ENCODE measurements at regions not wholly inside any gene's neighbourhood (a gene's known extent, or its start where the extent isn't known, plus 50 kb on each side); places are given as distances from the start of the nearest gene placed in this dataset.

DNA sequence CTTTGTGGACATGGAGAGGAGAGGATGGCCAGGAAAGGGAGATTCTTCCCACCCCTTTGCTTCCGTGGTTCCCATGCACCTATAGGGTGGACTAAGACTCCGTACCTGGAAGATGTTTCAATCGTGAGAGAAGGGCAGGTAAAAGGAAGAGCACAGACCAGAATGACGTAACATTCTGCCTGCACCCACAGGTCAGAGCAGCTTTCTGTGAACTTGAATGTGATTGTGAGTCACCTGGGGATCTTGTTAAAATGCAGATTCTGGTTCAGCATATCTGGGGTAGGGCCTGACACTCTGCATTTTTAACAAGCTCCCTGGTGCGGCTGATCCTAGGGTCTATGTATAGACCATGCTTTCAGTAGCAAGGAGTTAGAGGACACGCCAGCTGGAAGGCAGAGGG lies 164.1 kb upstream of the SGK1 start:
- Mint-ChIP-seq H3K9me3 (peaks cover 7% of the 10 kb centered on the region), H3K36me3 (ENCODE audit: low read depth) (no peaks in the 10 kb centered on the region), H3K4me1 (no peaks in the 10 kb centered on the region), H3K4me3 (no peak overlapping the region), H3K27me3 (no peaks in the 10 kb centered on the region), H3K27ac (no peak overlapping the region)
- TF ChIP-seq, protein P1, sequence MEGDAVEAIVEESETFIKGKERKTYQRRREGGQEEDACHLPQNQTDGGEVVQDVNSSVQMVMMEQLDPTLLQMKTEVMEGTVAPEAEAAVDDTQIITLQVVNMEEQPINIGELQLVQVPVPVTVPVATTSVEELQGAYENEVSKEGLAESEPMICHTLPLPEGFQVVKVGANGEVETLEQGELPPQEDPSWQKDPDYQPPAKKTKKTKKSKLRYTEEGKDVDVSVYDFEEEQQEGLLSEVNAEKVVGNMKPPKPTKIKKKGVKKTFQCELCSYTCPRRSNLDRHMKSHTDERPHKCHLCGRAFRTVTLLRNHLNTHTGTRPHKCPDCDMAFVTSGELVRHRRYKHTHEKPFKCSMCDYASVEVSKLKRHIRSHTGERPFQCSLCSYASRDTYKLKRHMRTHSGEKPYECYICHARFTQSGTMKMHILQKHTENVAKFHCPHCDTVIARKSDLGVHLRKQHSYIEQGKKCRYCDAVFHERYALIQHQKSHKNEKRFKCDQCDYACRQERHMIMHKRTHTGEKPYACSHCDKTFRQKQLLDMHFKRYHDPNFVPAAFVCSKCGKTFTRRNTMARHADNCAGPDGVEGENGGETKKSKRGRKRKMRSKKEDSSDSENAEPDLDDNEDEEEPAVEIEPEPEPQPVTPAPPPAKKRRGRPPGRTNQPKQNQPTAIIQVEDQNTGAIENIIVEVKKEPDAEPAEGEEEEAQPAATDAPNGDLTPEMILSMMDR (IDR thresholded peaks at IDR 0.05): no peak
- no peak for DNase-seq
- ChIA-PET POLR2A (no interaction called here), CTCF (no interaction called here)
- no peak for ATAC-seq (ENCODE audit: low read depth)
- intact Hi-C loops (cut with micrococcal nuclease): loop anchor here (5.0 kb wide), 1 partner anchor 45 kb away; no protein-coding TSS in a partner anchor

DNA sequence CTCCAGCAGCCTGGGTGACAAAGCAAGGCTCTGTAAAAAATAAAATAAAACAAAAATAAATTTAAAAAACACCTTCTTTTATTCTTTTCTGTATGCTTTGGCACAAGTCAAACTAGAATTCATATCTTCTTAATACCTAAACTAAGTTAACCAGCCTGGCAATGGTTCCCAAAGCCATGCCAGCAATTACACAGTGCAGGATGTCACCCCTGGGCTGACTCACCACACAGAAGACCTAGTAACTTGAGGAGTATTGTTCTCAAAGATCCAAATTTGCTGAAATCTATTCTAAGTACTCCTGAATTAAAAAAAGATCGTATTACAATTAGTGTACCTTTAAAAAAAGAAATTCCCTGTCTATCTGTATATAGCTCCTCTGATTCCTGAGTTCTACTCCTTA lies 162.7 kb upstream of the SGK1 start:
- Mint-ChIP-seq H3K27ac (no peak overlapping the region), H3K4me3 (no peak overlapping the region), H3K27me3 (no peaks in the 10 kb centered on the region), H3K4me1 (no peaks in the 10 kb centered on the region), H3K9me3 (no peaks in the 10 kb centered on the region), H3K36me3 (ENCODE audit: low read depth) (no peaks in the 10 kb centered on the region)
- intact Hi-C loops (cut with micrococcal nuclease): loop anchor here (5.0 kb wide), 1 partner anchor 43 kb away; no protein-coding TSS in a partner anchor
- CTCF ChIA-PET: no interaction called here
- TF ChIP-seq, protein P1 (IDR thresholded peaks at IDR 0.05): no peak
- no peak for DNase-seq
- POLR2A ChIA-PET: no interaction called here
- no peak for ATAC-seq (ENCODE audit: low read depth)

DNA sequence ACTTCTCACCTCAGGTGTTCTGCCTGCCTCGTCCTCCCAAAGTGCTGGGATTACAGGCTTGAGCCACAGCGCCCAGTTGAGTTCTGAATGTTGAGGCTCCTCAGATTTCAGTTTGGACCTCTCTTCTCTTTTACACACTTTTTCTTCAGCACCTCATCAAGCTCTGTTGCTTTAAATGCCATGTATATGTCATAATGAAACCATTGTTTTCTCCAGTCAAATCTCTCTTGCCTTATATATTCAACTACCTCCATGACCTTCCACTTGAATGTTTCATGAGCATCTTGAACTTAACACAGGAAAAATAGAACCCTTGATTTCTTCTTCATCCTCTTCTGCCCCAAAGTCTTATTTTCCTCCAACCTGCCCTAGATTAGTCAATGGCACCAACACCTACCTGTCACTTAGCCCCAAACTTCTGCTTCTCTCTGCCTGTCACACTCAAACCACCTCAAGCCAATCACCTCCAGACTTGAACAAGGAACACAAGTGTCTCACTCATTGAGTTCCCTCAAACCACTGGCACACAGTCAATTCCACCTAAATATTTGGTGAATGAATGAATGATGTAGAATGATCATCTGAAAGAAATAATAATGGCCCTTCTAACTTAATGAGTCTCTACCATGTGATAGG lies 161.0 kb upstream of the SGK1 start:
- intact Hi-C loops (cut with micrococcal nuclease): no loop called here
- Mint-ChIP-seq H3K36me3 (ENCODE audit: low read depth) (no peaks in the 10 kb centered on the region), H3K4me3 (no peak overlapping the region), H3K4me1 (no peaks in the 10 kb centered on the region), H3K27ac (no peak overlapping the region), H3K27me3 (no peaks in the 10 kb centered on the region), H3K9me3 (no peaks in the 10 kb centered on the region)
- no peak for ATAC-seq (ENCODE audit: low read depth)
- no peak for DNase-seq
- ChIA-PET POLR2A (no interaction called here), CTCF (no interaction called here)
- TF ChIP-seq, protein P1 (IDR thresholded peaks at IDR 0.05): no peak

DNA sequence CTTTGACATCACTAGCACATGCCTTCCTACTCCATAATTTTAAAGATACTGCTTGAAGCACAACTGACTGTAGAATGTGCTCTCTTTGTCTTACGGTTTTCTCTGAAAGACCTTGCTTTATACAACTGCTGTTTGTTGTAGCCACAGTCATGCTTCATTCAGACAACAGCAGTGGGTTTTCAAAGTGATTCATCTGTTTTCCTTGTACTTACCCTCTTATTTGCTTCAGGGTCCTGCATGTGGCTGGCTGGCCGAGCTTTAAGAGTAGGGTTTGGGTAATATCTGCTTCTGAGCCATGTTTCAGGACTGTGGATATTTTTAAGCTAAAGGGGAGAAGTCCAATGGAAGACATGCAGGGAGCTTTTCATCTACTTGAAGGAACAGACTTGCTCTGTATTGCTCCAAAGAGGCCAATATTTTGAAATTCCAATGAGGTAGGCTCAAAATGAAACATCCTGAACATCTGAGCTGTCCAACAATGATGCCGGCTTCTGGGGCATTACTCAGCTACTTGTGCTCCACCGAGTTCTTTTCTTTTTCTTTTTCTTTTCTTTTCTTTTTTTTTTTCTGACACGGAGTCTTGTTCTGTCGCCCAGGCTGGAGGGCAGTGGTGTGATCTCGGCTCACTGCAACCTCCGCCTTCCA lies 160.2 kb upstream of the SGK1 start:
- Mint-ChIP-seq H3K4me3 (no peak overlapping the region), H3K27ac (no peak overlapping the region), H3K9me3 (no peaks in the 10 kb centered on the region), H3K27me3 (no peaks in the 10 kb centered on the region), H3K4me1 (no peaks in the 10 kb centered on the region), H3K36me3 (ENCODE audit: low read depth) (no peaks in the 10 kb centered on the region)
- no peak for ATAC-seq (ENCODE audit: low read depth)
- DNase-seq: no peak
- intact Hi-C loops (cut with micrococcal nuclease): no loop called here
- ChIA-PET CTCF (no interaction called here), POLR2A (interaction anchor here (0.8 kb wide), 1 partner anchor 13 kb away, joined by 3 read pairs; no protein-coding TSS in a partner anchor)
- TF ChIP-seq, protein P1 (IDR thresholded peaks at IDR 0.05): no peak

DNA sequence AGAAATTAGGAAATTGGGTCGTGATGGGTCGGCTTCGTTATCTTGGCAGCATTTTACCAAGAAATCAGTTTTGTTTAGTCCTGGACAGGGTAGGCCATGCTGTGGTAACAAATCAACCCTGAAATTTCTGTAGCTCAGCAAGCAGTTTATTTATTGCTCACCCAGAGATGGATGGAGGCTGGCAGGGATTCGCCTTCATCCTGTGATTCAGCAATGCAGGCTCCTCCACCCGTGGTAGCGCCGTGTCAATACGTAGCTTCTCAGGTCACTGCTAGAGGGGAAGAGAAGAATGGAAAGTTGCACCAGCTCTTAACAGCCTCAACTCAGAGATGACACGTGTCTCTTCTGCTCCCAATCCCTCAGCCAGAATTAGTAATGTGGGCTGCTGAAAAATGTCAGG lies 157.0 kb upstream of the SGK1 start:
- ChIA-PET CTCF (no interaction called here), POLR2A (no interaction called here)
- no peaks in the 10 kb centered on the region for H3K4me1 Mint-ChIP-seq
- DNase-seq (no peak), ATAC-seq (ENCODE audit: low read depth) (no peak)
- no peaks in the 10 kb centered on the region for H3K36me3 Mint-ChIP-seq (ENCODE audit: low read depth)
- H3K4me3 Mint-ChIP-seq: no peak overlapping the region
- TF ChIP-seq, protein P1 (IDR thresholded peaks at IDR 0.05): no peak
- H3K27me3 Mint-ChIP-seq: no peaks in the 10 kb centered on the region
- H3K9me3 Mint-ChIP-seq: no peaks in the 10 kb centered on the region
- intact Hi-C loops (cut with micrococcal nuclease): no loop called here
- no peak overlapping the region for H3K27ac Mint-ChIP-seq
